Ascending aorta (tissue), 2 donors: ENCODE measurements at regions not wholly inside any gene's neighbourhood (a gene's known extent, or its start where the extent isn't known, plus 50 kb on each side); places are given as distances from the start of the nearest gene placed in this dataset.
"Not testable (repeated sequence)": the region's sequence is repeated elsewhere in the genome, so short reads cannot be mapped to it uniquely, and the experiment has no call there.

ENCODE experiments used
- DNase-seq, 2 donors: peaks; one replicate each; pipeline ENCODE4 v3.0.0-alpha.2; 2019; ENCODE audit warnings: low spot score in 2 of 2
- H3K27ac ChIP-seq, 2 donors: fragments of 200-600 bp; sonication (generic); one replicate each; pipeline ENCODE4 v1.5.1; 2016 to 2017; ENCODE audit warnings: mild to moderate bottlenecking in 1 of 2
- H3K27me3 ChIP-seq: fragments of 200-600 bp; sonication (generic); one replicate; pipeline ENCODE4 v1.5.1; 2017
- H3K36me3 ChIP-seq, 2 donors: fragments of 200-600 bp; sonication (generic); one replicate each; pipeline ENCODE4 v1.5.1; 2016
- H3K4me1 ChIP-seq, 2 donors: fragments of 200-600 bp; sonication (generic); one replicate each; pipeline ENCODE4 v1.5.1; 2016 to 2017; ENCODE audit warnings: mild to moderate bottlenecking in 1 of 2
- H3K4me3 ChIP-seq, 2 donors: fragments of 200-600 bp; sonication (generic); one replicate each; pipeline ENCODE4 v1.5.1; 2016 to 2017; ENCODE audit warnings: mild to moderate bottlenecking in 1 of 2
- H3K9me3 ChIP-seq, 2 donors: fragments of 200-600 bp; sonication (generic); one replicate each; pipeline ENCODE4 v1.5.1; 2016
- CTCF ChIP-seq, 3 experiments: fragments of 200-600 bp in 2 of 3; fragments of 450-650 bp in 1 of 3; sonication (generic) in 2 of 3; IDR thresholded peaks; one replicate each; pipeline ENCODE4 v1.5.1; 2016 to 2019; ENCODE audit warnings: antibody characterized with exemption in 3 of 3, mild to moderate bottlenecking in 1 of 3, moderate library complexity in 1 of 3
- intact Hi-C: fragments of 100-400 bp; cut with DNase I; formaldehyde crosslinking; loops from one replicate; pipeline ENCODE4 v1.15.1; 2023

GRCh38 chr3:22010997-22011396 is 260.0 kb upstream of the ZNF385D start:
- intact Hi-C loops, result no loop called here
- no peak overlapping the region for H3K27ac ChIP-seq

GRCh38 chr3:22012471-22012870 is 261.5 kb upstream of the ZNF385D start:
- DNase-seq, result no peak
- Histone ChIP-seq H3K36me3 (no peaks in the 10 kb centered on the region), H3K4me3 (no peak overlapping the region), H3K4me1 (no peaks in the 10 kb centered on the region), H3K9me3 (no peaks in the 10 kb centered on the region), H3K27me3 (no peaks in the 10 kb centered on the region), H3K27ac (no peak overlapping the region)
- intact Hi-C loops, result no loop called here
- TF ChIP-seq CTCF (IDR thresholded peaks at IDR 0.05), result no peak

More at GRCh38 chr3:22010997-22011396, 260.0 kb upstream of the ZNF385D start:
- no peaks in the 10 kb centered on the region for H3K36me3 ChIP-seq
- no peak for DNase-seq
- H3K4me1 ChIP-seq, result no peaks in the 10 kb centered on the region
- no peaks in the 10 kb centered on the region for H3K27me3 ChIP-seq
- no peak for TF ChIP-seq CTCF (IDR thresholded peaks at IDR 0.05)
- no peaks in the 10 kb centered on the region for H3K9me3 ChIP-seq
- no peak overlapping the region for H3K4me3 ChIP-seq

GRCh38 chr3:22013641-22014040 is 262.6 kb upstream of the ZNF385D start:
- no peak for DNase-seq
- no peaks in the 10 kb centered on the region for H3K9me3 ChIP-seq
- intact Hi-C loops, result no loop called here
- H3K27ac ChIP-seq, result no peak overlapping the region
- no peak overlapping the region for H3K4me3 ChIP-seq
- no peaks in the 10 kb centered on the region for H3K27me3 ChIP-seq
- H3K36me3 ChIP-seq, result no peaks in the 10 kb centered on the region
- TF ChIP-seq CTCF (IDR thresholded peaks at IDR 0.05), result no peak
- no peaks in the 10 kb centered on the region for H3K4me1 ChIP-seq

- Histone ChIP-seq H3K4me3 (no peak overlapping the region), H3K27ac (no peak overlapping the region), H3K27me3 (no peaks in the 10 kb centered on the region), H3K9me3 (no peaks in the 10 kb centered on the region), H3K36me3 (no peaks in the 10 kb centered on the region), H3K4me1 (no peaks in the 10 kb centered on the region)
- no peak for DNase-seq
- intact Hi-C loops, result no loop called here
- no peak for TF ChIP-seq CTCF (IDR thresholded peaks at IDR 0.05)
These were observed 265.2 kb upstream of the ZNF385D start for GRCh38 chr3:22016197-22016596.

- H3K27ac ChIP-seq, DNase-seq, H3K27me3 ChIP-seq, H3K4me3 ChIP-seq, intact Hi-C loops, H3K4me1 ChIP-seq, H3K36me3 ChIP-seq, H3K9me3 ChIP-seq: not testable (repeated sequence)
These were observed 273.6 kb upstream of the ZNF385D start for GRCh38 chr3:22024638-22025037.

GRCh38 chr3:22029480-22029879 is 278.5 kb upstream of the ZNF385D start:
- Histone ChIP-seq H3K9me3 (no peaks in the 10 kb centered on the region), H3K27ac (no peak overlapping the region), H3K36me3 (no peaks in the 10 kb centered on the region), H3K4me1 (no peaks in the 10 kb centered on the region), H3K4me3 (no peak overlapping the region), H3K27me3 (no peaks in the 10 kb centered on the region)
- DNase-seq, result no peak
- TF ChIP-seq CTCF (IDR thresholded peaks at IDR 0.05), result no peak
- intact Hi-C loops, result no loop called here
